ENCODE measurements at regions not wholly inside any gene's neighbourhood (a gene's known extent, or its start where the extent isn't known, plus 50 kb on each side); places are given as distances from the start of the nearest gene placed in this dataset.

DNA sequence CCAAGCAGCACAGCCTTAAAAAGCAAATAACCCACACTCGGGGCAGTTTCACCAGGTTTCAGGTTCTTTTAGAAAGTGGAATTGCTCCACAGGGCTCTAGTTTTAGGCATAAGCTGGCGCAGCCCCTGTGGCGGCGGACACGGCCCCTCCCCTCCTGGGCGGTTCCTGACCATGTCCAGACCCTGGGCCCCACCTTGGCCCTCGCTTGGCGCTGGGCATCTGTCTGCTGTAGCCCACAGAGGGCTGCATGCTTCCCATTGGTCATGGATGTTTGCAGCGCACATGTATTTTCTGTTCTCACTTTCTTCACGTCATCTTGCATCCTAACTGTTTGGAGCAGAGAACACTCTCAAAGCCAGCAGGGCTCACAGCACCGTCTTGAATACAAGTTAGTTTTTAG, 244.3 kb downstream of the BRD1 start (continued):
- TF ChIP-seq, protein P1, sequence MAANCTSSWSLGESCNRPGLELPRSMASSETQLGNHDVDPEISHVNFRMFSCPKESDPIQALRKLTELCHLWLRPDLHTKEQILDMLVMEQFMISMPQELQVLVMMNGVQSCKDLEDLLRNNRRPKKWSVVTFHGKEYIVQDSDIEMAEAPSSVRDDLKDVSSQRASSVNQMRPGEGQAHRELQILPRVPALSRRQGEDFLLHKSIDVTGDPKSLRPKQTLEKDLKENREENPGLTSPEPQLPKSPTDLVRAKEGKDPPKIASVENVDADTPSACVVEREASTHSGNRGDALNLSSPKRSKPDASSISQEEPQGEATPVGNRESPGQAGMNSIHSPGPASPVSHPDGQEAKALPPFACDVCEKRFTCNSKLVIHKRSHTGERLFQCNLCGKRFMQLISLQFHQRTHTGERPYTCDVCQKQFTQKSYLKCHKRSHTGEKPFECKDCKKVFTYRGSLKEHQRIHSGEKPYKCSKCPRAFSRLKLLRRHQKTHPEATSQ (tag by site-specific recombination; IDR thresholded peaks at IDR 0.05): no peak
- TF ChIP-seq TRIM28 (IDR thresholded peaks at IDR 0.05; ENCODE audit: borderline replicate concordance, low read length) (no peak), HOXC10 (CRISPR knock-in tag; IDR thresholded peaks at IDR 0.05) (no peak), ZNF114 (tag by site-specific recombination; IDR thresholded peaks at IDR 0.05) (no peak), ZNF174 (tag by site-specific recombination; IDR thresholded peaks at IDR 0.05) (no peak), SP7 (tag by site-specific recombination; IDR thresholded peaks at IDR 0.05) (no peak), ZBTB17 (tag by site-specific recombination; IDR thresholded peaks at IDR 0.05) (no peak), ZNF350 (tag by site-specific recombination; IDR thresholded peaks at IDR 0.05) (no peak), EGR2 (tag by site-specific recombination; IDR thresholded peaks at IDR 0.05; ENCODE audit: low read depth) (no peak)

DNA sequence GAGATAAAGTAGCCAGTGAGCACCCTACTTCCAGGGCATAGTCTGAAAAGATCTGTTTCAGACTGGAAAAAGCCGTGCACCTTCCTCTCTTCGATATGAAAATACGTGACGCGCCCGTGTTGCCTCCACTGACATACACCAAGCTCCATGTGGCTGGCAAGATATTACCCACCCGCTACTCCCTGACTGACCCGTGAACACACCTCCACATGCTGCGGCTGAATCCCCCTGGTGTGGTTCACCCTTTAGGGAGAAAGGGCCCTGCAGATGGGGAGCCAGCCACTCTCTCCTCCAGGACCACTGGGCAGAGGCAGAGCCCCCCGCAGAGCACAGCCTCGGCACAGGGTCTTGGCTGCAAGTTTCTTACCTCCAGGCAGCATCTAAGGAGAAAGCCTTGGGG, 245.0 kb downstream of the BRD1 start:
- no peaks in the 10 kb centered on the region for H3K9me3 ChIP-seq (ENCODE audit: control insufficient read depth, insufficient read depth, low read depth, low read length)
- POLR2A ChIA-PET: no interaction called here
- CTCF ChIA-PET: no interaction called here
- H3K36me3 ChIP-seq (ENCODE audit: control insufficient read depth in 2 of 2, insufficient read depth in 1 of 2, low read length in 2 of 2): no peaks in the 10 kb centered on the region; a peak in 1 of 3 replicates
- no peak overlapping the region for H3K4me3 ChIP-seq (ENCODE audit: low read depth, low read length)
- H3K4me1 ChIP-seq (ENCODE audit: control insufficient read depth, insufficient read depth, low read length): no peaks in the 10 kb centered on the region
- TF ChIP-seq, protein P2, sequence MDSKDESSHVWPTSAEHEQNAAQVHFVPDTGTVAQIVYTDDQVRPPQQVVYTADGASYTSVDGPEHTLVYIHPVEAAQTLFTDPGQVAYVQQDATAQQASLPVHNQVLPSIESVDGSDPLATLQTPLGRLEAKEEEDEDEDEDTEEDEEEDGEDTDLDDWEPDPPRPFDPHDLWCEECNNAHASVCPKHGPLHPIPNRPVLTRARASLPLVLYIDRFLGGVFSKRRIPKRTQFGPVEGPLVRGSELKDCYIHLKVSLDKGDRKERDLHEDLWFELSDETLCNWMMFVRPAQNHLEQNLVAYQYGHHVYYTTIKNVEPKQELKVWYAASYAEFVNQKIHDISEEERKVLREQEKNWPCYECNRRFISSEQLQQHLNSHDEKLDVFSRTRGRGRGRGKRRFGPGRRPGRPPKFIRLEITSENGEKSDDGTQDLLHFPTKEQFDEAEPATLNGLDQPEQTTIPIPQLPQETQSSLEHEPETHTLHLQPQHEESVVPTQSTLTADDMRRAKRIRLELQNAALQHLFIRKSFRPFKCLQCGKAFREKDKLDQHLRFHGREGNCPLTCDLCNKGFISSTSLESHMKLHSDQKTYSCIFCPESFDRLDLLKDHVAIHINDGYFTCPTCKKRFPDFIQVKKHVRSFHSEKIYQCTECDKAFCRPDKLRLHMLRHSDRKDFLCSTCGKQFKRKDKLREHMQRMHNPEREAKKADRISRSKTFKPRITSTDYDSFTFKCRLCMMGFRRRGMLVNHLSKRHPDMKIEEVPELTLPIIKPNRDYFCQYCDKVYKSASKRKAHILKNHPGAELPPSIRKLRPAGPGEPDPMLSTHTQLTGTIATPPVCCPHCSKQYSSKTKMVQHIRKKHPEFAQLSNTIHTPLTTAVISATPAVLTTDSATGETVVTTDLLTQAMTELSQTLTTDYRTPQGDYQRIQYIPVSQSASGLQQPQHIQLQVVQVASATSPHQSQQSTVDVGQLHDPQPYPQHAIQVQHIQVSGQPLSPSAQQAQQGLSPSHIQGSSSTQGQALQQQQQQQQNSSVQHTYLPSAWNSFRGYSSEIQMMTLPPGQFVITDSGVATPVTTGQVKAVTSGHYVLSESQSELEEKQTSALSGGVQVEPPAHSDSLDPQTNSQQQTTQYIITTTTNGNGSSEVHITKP (tag by site-specific recombination; IDR thresholded peaks at IDR 0.05): no peak
- TF ChIP-seq ZNF221 (tag by site-specific recombination; IDR thresholded peaks at IDR 0.05; ENCODE audit: borderline replicate concordance) (no peak), ZNF19 (tag by site-specific recombination; IDR thresholded peaks at IDR 0.05; ENCODE audit: low read depth) (no peak)
- TF ChIP-seq, protein P3, sequence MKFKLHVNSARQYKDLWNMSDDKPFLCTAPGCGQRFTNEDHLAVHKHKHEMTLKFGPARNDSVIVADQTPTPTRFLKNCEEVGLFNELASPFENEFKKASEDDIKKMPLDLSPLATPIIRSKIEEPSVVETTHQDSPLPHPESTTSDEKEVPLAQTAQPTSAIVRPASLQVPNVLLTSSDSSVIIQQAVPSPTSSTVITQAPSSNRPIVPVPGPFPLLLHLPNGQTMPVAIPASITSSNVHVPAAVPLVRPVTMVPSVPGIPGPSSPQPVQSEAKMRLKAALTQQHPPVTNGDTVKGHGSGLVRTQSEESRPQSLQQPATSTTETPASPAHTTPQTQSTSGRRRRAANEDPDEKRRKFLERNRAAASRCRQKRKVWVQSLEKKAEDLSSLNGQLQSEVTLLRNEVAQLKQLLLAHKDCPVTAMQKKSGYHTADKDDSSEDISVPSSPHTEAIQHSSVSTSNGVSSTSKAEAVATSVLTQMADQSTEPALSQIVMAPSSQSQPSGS (tag by site-specific recombination; IDR thresholded peaks at IDR 0.05; ENCODE audit: low read depth): no peak
- TF ChIP-seq, protein P4, sequence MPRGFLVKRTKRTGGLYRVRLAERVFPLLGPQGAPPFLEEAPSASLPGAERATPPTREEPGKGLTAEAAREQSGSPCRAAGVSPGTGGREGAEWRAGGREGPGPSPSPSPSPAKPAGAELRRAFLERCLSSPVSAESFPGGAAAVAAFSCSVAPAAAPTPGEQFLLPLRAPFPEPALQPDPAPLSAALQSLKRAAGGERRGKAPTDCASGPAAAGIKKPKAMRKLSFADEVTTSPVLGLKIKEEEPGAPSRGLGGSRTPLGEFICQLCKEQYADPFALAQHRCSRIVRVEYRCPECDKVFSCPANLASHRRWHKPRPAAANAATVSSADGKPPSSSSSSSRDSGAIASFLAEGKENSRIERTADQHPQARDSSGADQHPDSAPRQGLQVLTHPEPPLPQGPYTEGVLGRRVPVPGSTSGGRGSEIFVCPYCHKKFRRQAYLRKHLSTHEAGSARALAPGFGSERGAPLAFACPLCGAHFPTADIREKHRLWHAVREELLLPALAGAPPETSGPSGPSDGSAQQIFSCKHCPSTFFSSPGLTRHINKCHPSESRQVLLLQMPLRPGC (tag by site-specific recombination; IDR thresholded peaks at IDR 0.05): no peak
- H3K27ac ChIP-seq (ENCODE audit: extremely low read depth, low read depth, low read length): no peak overlapping the region

DNA sequence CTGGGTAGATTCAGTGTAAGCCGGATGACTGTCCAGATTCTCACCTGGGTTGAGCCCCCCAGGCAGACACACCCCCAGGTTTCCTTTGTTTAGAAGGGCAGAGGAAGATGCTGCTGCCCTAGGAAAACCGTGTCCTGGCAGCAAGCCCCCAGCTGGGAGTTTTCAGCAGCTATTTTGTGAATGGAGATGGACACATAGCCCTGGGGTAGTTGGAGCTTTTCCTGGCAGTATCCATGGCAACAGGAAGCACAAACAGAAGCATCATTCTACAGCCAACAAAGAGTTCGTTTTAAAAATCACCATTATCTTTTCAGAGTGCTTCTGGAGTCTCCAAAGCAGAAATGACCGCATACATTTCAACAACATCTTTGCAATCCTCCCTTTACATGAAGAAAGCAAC, 245.5 kb downstream of the BRD1 start:
- ChIA-PET CTCF (no interaction called here), POLR2A (no interaction called here)
- H3K4me3 ChIP-seq (ENCODE audit: low read depth, low read length): no peak overlapping the region
- H3K9me3 ChIP-seq (ENCODE audit: control insufficient read depth, insufficient read depth, low read depth, low read length): no peaks in the 10 kb centered on the region
- no peaks in the 10 kb centered on the region; a peak in 1 of 3 replicates for H3K36me3 ChIP-seq (ENCODE audit: control insufficient read depth in 2 of 2, insufficient read depth in 1 of 2, low read length in 2 of 2)
- no peak overlapping the region for H3K27ac ChIP-seq (ENCODE audit: extremely low read depth, low read depth, low read length)
- no peaks in the 10 kb centered on the region for H3K4me1 ChIP-seq (ENCODE audit: control insufficient read depth, insufficient read depth, low read length)
- TF ChIP-seq ZNF837 (tag by site-specific recombination; IDR thresholded peaks at IDR 0.05) (no peak), ZNF600 (tag by site-specific recombination; IDR thresholded peaks at IDR 0.05) (no peak), ZNF366 (tag by site-specific recombination; conservative IDR thresholded peaks at IDR 0.05) (no peak), ZFHX2 (tag by site-specific recombination; conservative IDR thresholded peaks at IDR 0.05) (no peak), GLI2 (tag by site-specific recombination; IDR thresholded peaks at IDR 0.05; ENCODE audit: borderline replicate concordance, low read depth) (no peak), ZNF654 (tag by site-specific recombination; IDR thresholded peaks at IDR 0.05; ENCODE audit: low read depth) (no peak), PRDM1 (tag by site-specific recombination; IDR thresholded peaks at IDR 0.05) (no peak)
- TF ChIP-seq, protein P5, sequence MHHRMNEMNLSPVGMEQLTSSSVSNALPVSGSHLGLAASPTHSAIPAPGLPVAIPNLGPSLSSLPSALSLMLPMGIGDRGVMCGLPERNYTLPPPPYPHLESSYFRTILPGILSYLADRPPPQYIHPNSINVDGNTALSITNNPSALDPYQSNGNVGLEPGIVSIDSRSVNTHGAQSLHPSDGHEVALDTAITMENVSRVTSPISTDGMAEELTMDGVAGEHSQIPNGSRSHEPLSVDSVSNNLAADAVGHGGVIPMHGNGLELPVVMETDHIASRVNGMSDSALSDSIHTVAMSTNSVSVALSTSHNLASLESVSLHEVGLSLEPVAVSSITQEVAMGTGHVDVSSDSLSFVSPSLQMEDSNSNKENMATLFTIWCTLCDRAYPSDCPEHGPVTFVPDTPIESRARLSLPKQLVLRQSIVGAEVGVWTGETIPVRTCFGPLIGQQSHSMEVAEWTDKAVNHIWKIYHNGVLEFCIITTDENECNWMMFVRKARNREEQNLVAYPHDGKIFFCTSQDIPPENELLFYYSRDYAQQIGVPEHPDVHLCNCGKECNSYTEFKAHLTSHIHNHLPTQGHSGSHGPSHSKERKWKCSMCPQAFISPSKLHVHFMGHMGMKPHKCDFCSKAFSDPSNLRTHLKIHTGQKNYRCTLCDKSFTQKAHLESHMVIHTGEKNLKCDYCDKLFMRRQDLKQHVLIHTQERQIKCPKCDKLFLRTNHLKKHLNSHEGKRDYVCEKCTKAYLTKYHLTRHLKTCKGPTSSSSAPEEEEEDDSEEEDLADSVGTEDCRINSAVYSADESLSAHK (tag by site-specific recombination; IDR thresholded peaks at IDR 0.05): no peak
- TF ChIP-seq, protein P6, sequence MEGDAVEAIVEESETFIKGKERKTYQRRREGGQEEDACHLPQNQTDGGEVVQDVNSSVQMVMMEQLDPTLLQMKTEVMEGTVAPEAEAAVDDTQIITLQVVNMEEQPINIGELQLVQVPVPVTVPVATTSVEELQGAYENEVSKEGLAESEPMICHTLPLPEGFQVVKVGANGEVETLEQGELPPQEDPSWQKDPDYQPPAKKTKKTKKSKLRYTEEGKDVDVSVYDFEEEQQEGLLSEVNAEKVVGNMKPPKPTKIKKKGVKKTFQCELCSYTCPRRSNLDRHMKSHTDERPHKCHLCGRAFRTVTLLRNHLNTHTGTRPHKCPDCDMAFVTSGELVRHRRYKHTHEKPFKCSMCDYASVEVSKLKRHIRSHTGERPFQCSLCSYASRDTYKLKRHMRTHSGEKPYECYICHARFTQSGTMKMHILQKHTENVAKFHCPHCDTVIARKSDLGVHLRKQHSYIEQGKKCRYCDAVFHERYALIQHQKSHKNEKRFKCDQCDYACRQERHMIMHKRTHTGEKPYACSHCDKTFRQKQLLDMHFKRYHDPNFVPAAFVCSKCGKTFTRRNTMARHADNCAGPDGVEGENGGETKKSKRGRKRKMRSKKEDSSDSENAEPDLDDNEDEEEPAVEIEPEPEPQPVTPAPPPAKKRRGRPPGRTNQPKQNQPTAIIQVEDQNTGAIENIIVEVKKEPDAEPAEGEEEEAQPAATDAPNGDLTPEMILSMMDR (tag by site-specific recombination; IDR thresholded peaks at IDR 0.05): no peak
